Activated T-cell treated with anti-CD3 and anti-CD28 coated beads for 48 hours (primary cell): ENCODE measurements at regions not wholly inside any gene's neighbourhood (a gene's known extent, or its start where the extent isn't known, plus 50 kb on each side); places are given as distances from the start of the nearest gene placed in this dataset.

Source experiments
- DNase-seq: peaks from one replicate; pipeline ENCODE4 v3.0.0-alpha.2; 2020; ENCODE audit warnings: low read depth

- DNase-seq = no peak
Measured at GRCh38 chr3:59580996-59581395, 531.2 kb upstream of the CFAP20DC start.

GRCh38 chr3:59580499-59580898 is 530.7 kb upstream of the CFAP20DC start:
- no peak for DNase-seq

GRCh38 chr3:59578129-59578528 is 528.3 kb upstream of the CFAP20DC start:
- DNase-seq = no peak

GRCh38 chr3:59576606-59577005 is 526.8 kb upstream of the CFAP20DC start:
- no peak for DNase-seq

- peak; percentile 77 for DNase-seq
Measured at GRCh38 chr3:59575113-59576001, 525.5 kb upstream of the CFAP20DC start.

- no peak for DNase-seq
Measured at GRCh38 chr3:59573911-59574310, 524.1 kb upstream of the CFAP20DC start.

- no peak for DNase-seq
Measured at GRCh38 chr3:59572106-59572505, 522.3 kb upstream of the CFAP20DC start.

- no peak for DNase-seq
Measured at GRCh38 chr3:59570806-59571205, 521.0 kb upstream of the CFAP20DC start.

GRCh38 chr3:59567661-59568060 is 517.8 kb upstream of the CFAP20DC start:
- no peak for DNase-seq

GRCh38 chr3:59566481-59566975 is 516.7 kb upstream of the CFAP20DC start:
- DNase-seq = no peak

GRCh38 chr3:59565125-59565524 is 515.3 kb upstream of the CFAP20DC start:
- DNase-seq = no peak

- DNase-seq = no peak
Measured at GRCh38 chr3:59563966-59564365, 514.1 kb upstream of the CFAP20DC start.

GRCh38 chr3:59563072-59563605 is 513.3 kb upstream of the CFAP20DC start:
- DNase-seq = no peak

GRCh38 chr3:59559721-59560435 is 510.1 kb upstream of the CFAP20DC start:
- DNase-seq = peak; percentile 10

- DNase-seq = no peak
Measured at GRCh38 chr3:59558906-59559720, 509.3 kb upstream of the CFAP20DC start.

- no peak for DNase-seq
Measured at GRCh38 chr3:59555593-59556315, 505.9 kb upstream of the CFAP20DC start.

GRCh38 chr3:59553076-59553475 is 503.3 kb upstream of the CFAP20DC start:
- no peak for DNase-seq

- no peak for DNase-seq
Measured at GRCh38 chr3:59551834-59552233, 502.0 kb upstream of the CFAP20DC start.

GRCh38 chr3:59549962-59550361 is 500.1 kb upstream of the CFAP20DC start:
- DNase-seq = no peak

GRCh38 chr3:59547874-59548273 is 498.0 kb upstream of the CFAP20DC start:
- DNase-seq = no peak

GRCh38 chr3:59546522-59546921 is 496.7 kb upstream of the CFAP20DC start:
- DNase-seq = no peak
